ENCODE measurements at regions not wholly inside any gene's neighbourhood (a gene's known extent, or its start where the extent isn't known, plus 50 kb on each side); places are given as distances from the start of the nearest gene placed in this dataset.
"Not testable (repeated sequence)": the region's sequence is repeated elsewhere in the genome, so short reads cannot be mapped to it uniquely, and the experiment has no call there.

DNA sequence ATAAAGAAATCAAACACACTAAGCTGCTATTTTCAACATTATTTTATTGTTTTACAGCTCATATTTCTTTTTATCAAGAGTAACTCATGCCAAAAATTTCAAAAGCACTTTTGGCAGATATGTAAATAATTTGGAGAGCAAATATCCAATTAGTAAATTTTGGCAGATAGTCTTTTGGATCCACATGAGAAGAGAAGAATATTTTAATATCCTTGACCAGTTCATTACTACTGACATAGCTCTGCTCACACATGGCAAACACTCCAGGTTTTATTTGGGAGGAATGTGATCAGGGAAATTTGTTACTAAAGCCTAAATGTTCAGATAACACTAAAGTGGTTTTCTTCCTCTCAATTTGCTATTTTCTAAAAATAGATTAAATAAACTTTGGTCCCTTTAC lies 1054.3 kb downstream of the FAT4 start:
- ChIA-PET POLR2A (no interaction called here), CTCF (no interaction called here)

DNA sequence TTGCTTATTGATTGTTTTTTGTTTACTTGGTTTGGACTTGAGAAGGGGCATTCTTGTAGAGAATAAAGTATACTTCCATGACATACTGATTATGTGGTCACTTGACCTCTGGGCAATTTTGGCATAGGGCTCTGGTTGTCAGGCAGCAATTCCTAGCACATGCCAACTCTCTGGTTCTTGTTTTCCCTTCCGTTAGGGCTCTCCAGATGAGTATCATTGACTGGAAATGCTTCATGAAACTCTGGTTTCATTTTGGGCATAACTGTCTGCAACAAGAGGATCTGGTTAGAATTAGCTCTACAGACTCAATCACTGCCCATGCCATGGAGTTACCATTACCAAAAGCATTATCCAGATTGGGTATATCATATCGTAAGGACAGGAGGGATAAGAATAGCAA lies 1057.9 kb downstream of the FAT4 start:
- CTCF ChIA-PET = no interaction called here
- POLR2A ChIA-PET = no interaction called here

DNA sequence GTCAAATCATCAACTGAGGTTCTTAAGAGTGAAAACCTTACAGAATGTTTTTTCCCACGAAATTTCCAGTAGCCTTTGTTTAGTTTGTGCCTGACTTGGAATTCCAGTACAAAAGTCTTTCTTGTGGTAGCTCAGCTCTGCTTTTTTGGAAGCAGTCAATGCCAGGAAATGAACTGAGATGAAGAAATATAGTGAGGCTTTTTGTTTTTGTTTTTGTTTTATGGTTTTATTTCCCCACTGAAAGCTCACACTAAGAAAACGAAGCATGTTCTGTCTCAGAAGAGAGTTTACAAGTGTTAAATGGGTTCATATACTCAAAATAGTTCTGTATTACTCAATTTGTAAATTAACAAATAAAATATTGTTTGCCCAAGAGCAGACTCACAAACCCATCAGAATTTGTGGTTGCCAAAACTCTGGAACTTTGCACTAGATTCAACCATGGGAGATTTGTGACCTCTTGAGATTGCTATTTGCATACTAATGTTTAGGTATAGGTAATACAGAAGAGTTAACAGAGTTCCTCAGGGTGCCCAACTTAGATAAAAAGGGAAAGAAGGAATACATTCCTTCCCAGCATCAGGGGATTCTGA lies 1060.8 kb downstream of the FAT4 start:
- POLR2A ChIA-PET = no interaction called here
- CTCF ChIA-PET = no interaction called here

DNA sequence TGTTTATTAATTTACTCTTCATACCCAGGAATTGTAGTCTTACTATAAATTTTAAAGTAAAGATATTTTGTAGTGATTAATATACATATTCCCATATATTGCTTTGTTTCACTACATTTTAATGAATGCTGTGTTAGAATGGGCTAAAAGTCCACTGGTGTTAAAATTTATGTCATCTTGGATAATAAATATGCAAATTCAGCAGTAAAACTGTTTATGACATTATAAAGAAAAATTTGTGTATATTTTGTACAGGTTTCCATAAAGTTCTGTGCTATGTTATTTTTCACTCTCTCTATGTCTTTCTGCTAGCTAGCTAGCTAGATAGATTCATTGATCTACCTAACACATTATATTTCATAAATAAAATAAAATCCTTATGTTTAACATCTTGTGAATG lies 1071.2 kb downstream of the FAT4 start:
- CTCF ChIA-PET = no interaction called here

DNA sequence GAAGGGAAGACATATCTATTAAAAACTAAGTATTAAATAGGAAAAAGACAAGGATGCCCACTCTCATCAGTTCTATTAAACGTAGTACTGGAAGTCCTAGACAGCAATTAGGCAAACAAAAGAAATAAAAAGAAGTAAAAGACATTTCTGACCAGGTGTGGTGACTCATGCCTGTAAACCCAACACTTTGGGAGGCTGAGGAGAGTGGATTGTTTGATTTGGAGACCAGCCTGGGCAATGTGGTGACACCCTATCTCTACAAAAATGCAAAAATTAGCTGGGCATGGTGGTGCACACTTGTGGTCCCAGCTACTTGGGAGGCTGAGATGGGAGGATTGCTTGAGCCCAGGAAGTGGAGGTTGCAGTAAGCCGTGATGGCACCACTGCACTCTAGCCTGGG lies 1071.8 kb downstream of the FAT4 start:
- ChIA-PET CTCF (no interaction called here), POLR2A (no interaction called here)

More for the DNA sequence above, 1071.2 kb downstream of the FAT4 start:
- POLR2A ChIA-PET = no interaction called here

DNA sequence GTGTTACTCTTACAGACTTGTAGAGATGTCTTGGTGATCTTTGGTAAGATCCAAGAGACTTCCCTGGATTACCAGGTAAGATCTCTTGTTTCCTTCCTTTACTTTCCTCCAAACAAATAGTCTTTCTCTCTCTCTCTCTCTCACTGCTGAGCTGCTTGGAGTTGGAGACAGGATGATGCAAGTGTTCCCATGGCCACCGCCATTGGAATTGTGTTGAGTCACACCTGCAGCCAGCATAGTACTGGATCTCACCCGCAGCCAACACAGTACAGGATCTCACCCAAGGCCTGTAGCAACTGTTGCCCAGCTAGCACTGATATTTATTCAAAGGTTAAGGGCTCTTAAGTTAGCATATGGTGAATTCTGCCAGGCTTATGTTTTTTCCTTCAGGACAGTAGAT lies 1080.9 kb downstream of the FAT4 start:
- POLR2A ChIA-PET = no interaction called here
- CTCF ChIA-PET = no interaction called here

DNA sequence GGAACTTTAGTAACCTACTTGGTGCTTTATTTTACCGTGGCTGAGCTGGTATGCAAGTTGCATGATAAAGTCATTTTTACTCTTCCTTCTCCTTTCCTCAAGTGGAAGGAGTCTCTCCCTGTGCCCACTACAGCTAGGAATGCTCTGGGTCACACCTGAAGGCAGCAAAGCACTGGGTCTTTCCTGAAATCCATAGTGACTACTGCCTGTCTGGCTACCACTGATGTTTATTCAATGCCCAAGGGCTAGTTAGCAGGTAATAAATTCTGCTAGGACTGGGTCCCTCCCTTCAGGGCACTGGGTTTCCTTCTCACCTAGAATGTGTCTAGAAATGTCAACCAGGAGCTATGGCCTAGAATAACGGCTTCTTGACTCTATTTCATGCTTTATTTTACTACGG lies 1081.4 kb downstream of the FAT4 start:
- ChIA-PET CTCF (no interaction called here), POLR2A (no interaction called here)

DNA sequence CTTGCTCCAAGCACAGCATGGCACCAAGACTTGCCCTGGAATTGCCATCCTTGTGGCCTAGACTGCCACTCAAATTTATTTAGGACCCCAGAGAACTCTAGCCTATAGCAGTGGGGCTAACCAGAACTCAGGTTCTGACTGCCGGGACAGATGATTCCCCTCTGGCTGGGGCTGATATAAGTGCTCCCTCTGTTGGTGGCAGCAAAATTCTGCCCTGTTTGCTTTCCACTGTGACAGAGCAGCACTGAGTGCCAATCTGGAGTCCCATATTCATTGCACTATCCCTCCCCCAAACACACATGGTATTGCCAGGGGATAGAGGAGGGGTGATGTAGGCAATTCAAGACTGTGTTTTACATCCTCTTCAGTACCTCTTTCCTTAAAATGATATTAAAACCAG lies 1081.9 kb downstream of the FAT4 start:
- ChIA-PET POLR2A (no interaction called here), CTCF (no interaction called here)

DNA sequence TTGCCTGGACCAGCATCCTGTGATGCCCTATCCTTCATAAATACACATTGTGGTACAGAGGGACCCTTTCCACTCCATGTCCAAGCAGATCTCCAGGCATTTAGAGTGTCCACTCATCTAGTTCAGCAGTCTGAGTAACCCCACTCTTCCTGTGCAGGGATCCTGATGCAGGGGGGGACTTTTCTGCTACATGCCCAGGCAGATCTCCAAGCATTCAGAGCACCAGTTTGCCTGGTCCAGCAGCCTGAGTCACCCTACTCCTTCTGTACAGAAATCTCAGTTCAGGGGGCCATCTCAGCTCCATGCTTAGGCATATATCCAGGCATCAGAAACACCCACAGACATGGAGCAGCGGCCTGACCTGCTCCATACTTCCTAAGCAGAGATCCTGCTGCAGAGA lies 1089.8 kb downstream of the FAT4 start:
- ChIA-PET CTCF (no interaction called here), POLR2A (no interaction called here)

DNA sequence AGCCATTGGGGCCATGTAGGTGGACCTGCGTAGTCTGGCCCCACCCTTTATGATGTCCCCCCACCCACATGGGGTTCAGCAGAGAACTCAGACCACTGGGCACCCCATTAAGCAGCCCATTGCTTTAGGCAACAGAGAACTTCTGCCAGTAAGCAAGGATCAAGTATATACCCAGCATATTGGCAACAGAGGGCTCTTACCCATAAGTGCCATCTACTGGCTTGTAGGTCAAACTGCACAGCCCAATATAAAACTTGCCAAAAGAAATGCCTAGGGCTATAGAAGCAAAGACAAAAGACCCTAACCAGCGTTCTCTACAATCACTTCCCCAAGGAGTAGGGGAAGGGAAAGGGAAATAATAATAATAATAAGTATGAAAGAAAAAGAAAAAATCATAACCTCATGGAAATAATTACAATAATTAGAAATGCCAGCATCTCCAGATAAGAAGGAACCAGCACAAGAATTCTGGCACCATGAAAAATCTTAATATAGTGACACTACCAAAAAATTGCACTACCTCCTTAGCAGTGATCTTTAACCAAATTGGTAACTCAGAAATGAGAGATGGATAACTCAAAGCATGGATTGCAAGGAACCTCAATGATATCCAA lies 1090.7 kb downstream of the FAT4 start:
- ChIA-PET POLR2A (no interaction called here), CTCF (no interaction called here)

DNA sequence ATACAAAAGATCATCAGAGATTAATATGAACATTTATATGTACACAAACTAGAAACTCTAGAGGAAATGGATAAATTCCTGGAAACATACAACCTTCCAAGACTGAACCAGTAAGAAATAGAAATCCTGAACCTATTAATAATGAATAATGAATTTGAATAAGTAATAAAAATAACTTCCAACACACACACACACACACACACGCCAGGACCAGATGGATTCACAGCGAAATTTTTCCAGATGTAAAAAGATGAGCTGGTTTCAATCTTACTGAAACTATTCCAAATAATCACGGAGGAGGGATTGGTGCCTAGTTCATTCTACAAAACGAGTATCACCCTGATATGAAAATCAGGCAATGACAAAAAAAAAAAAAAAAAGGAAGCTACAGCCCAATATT lies 1095.0 kb downstream of the FAT4 start:
- POLR2A ChIA-PET = no interaction called here
- CTCF ChIA-PET = no interaction called here

DNA sequence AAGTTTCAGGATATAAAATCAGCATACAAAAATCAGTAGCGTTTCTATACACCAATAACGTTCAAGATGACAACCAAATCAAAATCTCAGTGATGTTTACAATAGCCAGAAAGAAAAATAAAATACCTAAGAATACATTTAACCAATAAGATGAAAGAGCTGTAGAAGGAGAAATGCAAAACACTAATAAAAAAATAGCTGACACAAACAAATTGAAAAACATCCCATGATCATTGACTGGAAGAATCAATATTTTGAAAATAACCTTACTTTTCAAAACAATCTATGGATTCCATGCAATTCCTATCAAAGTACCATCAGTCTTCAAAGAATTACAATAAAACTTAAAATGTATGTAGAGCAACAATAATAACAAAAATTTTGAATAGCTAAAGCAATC lies 1096.3 kb downstream of the FAT4 start:
- ChIA-PET POLR2A (no interaction called here), CTCF (no interaction called here)

DNA sequence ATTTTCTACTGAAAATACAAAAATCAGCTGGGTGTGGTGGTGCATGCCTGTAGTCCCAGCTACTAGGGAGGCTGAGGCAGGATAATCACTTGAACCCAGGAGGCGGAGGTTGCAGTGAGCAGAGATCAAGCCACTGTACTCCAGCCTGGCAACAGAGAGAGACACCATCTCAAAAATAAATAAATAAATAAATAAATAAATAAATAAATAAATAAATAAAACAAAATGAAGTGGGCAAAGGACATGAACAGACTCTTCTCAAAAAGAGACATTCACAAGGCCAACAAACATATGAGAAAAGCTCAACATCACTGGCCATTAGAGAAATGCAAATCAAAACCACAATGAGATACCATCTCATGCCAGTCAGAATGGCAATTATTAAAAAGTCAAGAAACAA lies 1097.6 kb downstream of the FAT4 start:
- POLR2A ChIA-PET, CTCF ChIA-PET: not testable (repeated sequence)

DNA sequence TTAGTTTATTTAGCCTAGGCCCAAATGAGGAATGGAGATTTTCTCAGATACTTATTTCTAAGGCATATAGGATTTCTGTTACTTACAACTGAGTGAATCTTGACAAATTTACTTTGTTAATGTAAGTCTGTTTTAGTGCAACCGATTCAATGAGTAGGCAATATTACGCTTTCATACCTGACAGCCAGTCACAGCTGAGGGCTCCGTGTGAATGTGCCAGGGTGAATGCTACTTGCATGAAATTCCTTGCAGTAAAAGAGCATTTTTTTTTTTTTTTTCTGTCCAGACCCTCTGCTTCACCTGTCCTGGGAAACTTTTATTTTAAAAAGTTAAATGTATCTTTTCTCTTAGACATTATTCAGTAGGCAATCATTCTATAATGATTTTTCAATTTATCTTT lies 1100.0 kb downstream of the FAT4 start:
- POLR2A ChIA-PET = no interaction called here

DNA sequence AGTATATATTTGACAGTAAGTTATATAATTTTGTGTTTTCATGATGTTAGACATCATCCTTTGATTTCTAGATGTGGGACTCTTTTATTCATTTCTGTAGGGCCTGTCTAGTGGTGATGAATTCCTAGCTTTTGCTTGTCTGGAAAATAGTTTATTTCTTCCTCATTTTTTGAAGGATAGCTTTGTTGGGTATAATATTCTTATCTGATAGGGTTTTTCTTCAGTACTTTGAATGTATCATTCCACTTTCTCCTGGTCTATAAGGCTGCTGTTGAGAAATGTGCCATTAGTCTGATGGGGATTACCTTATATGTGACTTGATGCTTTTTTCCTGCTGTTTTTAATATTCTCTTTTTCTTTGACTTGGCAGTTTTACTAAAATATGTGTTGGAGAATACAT lies 1104.5 kb downstream of the FAT4 start:
- CTCF ChIA-PET = no interaction called here
- POLR2A ChIA-PET = no interaction called here

More for the DNA sequence above, 1100.0 kb downstream of the FAT4 start:
- CTCF ChIA-PET = no interaction called here

DNA sequence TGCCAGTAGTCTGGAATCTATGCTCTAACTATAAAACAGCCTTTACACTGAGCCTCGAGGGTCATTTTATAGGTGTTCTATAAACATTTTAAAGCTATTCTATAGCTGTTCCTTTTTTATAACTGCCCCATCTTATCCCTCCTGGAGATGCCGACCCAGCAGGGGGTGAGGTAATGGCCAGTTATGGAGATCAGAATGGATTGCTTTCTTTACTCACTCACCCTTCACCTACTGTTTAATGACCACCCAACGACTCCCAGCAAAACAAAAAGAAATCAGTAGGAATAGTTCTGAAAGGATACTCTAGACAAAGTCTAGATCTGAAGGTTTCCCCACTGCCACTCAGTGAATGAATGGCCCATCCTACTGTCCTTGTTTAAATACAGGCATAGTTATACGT lies 1113.1 kb downstream of the FAT4 start:
- ChIA-PET CTCF (no interaction called here), POLR2A (no interaction called here)

DNA sequence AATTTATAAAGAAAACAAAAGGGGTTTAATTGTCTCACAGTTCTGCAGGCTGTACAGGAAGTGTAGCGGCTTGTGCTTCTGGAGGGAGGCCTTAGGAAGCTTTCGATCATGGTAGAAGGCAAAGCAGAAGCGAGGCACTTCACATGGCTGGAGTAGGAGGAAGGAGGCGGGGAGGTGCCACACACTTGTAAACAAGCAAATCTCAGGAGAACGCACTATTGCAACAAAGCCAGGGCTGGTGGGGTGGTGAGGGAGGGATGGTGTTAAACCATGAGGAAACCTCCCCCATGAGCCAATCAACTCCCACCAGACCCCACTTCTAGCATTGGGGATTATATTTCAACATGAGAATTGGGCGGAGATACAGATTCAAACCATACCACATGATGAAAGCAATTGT lies 1116.3 kb downstream of the FAT4 start:
- ChIA-PET POLR2A (no interaction called here), CTCF (no interaction called here)

DNA sequence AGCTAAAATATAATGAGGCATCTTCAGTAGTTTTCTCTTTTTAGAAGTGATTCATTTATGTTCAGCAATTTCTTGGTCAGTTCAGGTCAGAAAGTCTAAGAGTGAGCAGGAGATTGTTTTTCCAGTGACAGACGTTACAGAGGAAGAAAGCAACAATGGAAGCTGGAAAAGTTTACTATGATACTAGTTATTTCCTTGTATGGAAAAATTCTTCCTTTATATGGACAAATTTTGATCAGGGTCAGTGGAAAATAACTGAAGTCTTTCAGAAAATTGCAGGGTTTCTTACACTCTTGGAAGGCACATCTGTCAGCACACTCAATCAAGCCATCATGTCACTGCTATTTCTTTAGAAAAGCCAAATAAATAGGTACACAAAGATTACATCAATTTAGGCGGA lies 1120.7 kb downstream of the FAT4 start:
- POLR2A ChIA-PET = no interaction called here

DNA sequence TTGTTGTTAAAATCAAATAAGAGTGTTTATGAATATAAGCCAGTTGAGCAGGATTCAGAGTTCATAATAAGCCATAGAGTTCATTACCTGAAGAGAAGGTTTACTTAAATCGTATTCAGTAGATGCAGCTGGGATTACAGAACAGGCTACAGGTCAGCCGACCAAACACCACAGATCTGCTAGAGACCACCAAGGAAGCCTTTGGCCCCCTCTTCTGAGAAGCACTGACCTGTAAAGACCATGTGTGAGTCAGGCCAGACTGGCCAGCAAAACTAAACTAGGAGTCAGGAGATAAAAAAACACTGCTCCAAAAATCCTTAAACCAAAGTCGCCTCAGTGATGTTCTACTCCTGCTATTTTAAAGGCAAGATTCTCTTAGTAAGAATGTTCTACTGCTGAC lies 1125.5 kb downstream of the FAT4 start:
- ChIA-PET CTCF (no interaction called here), POLR2A (no interaction called here)

More for the DNA sequence above, 1120.7 kb downstream of the FAT4 start:
- CTCF ChIA-PET = no interaction called here

DNA sequence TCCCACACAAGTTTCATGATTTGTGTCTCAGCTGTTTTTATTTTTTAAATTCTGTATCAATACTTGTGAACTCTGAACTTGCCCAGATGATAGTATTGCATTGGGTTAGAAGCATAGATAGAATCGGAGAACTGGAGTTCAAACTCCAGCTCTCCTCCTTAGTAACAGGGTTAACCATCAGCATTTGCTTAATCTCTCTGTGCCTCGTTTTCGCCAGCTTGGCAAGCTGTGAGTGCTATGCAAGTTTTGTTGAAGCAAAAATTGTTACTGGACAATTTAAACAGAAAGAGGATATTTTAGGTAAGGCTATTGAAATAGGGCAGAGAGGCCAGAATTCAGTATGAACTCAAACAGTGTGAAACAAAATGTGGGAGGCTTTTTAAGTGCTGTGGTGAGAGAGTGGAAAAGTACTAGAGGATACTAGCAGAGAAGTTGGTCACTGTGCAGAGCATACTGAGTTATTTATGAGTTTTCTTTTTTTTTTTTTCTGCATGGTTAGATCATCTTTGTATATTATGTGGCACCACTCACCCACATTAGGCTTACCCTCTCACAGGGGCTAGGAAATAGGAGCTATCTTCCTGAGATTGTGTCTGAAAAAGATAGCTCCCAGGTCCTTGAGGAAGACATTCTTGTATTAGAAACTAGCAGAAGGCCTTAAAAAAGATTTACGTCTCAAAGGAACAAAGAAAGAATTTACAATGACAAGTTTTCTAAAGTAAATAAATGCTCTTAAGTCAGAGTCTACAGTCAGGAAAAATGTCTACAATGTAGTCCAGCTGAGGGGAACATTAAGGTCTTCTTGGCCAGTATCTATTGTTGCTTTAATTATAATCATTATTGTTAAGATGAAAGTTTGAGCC lies 1126.6 kb downstream of the FAT4 start:
- CTCF ChIA-PET = no interaction called here
- POLR2A ChIA-PET = no interaction called here

DNA sequence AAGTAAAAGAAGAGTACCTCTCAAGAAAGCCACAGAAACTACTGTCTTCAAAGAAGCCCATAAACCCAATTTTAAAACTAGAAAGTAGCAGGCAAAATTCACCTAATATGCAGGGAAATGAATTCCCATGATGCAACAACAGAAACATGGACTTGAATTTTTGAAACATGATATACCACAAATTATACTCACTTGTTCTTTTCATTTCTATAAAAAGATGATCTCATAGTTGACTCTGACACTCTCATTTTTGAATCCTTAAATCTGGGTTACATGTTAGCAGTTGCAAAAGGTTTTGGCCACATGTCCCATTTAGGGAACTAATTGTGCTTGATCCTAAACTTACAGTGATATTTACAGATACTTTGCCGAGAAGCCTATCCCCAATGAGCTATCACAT lies 1130.8 kb downstream of the FAT4 start:
- CTCF ChIA-PET = no interaction called here
- POLR2A ChIA-PET = no interaction called here

DNA sequence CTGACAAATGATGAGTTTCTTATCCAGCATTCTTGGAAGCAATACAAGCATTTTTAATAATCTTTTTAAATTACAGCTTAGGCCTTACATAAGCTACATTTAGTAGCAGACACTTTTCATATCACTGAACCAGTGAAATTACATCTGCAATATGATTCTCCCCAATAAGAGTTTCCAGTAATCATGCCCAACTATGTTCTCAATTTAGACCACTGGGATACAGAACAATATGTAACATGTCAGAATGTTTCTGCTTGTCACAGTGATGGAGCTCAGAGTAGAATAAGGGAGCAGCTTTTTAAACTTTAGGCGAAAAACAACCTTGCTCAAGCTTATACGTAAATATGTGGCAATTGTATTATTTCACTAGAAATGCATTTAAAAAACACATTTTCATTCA lies 1132.2 kb downstream of the FAT4 start:
- ChIA-PET CTCF (no interaction called here), POLR2A (no interaction called here)

Measured in activated CD8-positive, alpha-beta memory T cell treated with anti-CD3 and anti-CD28 coated beads for 36 hours (primary cell).